ENCODE measurements at regions not wholly inside any gene's neighbourhood (a gene's known extent, or its start where the extent isn't known, plus 50 kb on each side); places are given as distances from the start of the nearest gene placed in this dataset.

DNA sequence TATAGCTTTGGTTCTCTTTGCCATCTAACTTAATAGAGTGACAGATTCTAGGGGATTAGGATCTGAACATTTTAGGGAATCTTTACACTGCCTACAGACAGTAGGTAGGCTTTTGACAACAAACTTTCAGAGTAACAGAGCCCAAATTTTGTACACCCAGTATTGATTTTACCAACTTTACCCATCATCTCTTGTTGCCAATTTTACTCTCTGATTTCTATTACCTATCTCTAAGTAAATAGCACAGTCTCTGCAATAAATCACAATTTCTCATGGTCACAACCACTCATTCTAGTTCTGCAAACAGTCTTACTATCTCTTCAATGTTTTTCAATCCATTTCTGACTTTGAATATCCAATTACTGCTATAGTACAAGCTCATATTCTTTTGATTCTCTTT is 1097.6 kb upstream of the PHF14 start:
- no peak for DNase-seq

DNA sequence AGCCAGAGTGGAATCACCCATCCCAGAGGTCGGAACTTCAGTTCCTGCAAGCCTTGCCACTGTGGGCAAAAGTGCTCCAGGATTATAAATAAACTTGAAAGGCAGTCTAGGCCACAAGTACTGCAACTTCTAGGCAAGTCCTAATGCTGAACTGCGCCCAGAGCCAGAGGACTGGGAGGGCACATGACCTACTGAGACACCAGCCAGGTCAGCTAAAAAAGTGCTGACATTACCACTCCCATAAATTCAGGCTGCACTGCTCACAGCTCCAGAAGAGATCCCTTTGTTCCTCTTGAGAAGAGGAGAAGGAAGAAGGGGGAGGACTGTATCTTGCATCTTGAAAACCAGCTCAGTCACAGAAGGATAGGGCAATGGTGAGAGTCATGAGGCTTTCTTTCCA is 1084.1 kb upstream of the PHF14 start:
- DNase-seq = no peak

DNA sequence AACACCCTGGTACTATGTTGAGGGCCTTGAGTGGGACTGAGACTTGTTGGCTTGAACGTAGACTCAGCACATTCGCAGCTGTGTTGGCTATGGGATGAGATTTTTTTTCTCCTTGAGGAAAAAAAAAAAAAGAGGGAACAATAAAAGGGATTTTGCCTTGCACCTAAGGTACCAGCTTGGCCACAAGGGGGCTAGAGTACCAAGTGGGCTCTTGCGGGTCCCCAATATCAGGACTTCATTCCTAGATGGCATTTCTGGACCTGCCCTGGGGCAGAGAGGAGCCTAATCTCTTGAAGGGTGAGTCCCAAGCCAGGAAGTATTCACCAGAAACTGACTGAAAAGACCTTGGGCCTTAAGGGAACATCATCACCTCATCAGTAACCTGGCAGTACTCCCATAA is 1083.6 kb upstream of the PHF14 start:
- no peak for DNase-seq

DNA sequence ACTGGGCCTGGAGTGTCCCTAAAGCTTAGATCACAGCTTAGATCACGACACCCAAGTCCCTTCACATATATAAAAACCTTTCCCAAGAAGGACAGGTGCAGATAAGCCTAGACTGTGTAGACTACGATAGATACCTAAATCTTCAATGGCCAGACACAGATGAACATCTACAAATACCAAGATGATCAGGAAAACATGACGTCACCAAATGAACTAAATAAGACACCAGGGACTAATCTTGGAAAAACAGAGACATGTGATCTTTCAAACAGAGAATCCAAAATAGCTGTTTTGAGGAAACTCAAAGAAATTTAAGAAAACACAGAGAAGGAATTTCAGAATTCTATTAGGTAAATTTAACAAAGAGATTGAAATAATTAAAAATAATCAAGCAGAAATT is 1082.6 kb upstream of the PHF14 start:
- no peak for DNase-seq

DNA sequence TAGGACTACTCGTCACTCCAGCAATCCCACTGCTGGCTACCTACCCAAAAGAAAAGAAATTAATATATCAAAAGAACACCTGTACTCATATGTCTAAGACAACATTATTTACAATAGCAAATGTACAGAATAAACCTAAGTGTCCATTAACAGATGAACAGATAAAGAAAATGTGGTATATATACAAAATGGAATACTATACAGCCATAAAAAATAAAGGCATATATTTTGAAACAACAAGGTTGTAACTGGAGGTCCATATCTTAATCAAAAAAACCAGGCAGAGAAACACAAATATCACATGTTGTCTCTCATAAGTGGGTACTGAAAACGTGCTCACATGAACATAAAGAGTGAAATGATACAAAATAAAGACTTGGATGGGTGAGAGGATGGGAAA is 1073.3 kb upstream of the PHF14 start:
- DNase-seq = no peak

DNA sequence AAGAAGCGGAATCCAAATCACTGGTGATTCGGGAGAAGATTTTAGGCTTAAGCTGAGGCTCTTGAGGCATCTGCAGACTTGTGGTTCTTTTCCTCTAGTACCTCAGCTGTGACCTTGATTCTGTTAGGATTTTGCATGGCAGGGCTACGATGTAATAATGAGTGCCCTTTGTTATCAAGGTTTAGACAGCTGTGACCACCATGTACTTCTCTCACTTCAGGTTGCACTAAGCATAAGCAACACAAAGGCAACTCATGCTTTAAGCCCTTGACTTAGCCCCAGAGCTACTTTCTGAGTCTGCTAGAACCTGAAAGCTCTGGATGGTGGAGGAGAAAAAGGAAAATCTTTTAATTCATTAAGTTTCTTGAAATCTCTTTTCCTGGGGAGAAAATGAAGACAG is 1052.3 kb upstream of the PHF14 start:
- DNase-seq = no peak

DNA sequence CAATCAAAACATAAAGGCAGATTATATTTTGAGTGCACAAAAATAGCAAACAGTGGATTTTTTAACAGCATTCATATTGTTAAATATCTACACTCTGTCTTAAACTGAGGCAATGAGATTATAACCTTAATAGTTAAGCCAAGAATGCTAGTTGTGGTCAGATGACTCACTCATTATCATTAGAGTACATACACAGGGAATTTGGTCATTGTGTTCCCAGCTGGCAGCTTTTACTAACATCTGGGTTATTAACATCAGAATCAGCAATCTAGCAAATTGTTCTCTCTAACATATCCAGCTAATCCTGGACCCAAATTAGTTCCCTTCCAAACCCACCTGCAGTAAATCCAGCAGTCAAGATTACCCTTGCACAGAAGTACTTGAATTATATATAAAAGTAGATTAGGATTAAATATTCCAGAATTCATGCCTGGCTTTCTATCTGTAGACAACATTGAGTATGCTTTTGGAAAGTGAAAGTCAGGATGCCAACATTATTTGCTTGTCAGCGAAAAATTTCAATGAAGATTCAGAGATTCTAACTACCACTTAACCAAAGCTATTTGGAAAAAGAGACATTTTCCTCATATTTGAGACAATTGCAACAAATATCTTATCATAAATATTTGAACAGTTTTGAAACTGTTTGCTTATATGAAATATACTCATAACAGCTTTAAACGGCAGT is 1035.6 kb upstream of the PHF14 start:
- DNase-seq = no peak

DNA sequence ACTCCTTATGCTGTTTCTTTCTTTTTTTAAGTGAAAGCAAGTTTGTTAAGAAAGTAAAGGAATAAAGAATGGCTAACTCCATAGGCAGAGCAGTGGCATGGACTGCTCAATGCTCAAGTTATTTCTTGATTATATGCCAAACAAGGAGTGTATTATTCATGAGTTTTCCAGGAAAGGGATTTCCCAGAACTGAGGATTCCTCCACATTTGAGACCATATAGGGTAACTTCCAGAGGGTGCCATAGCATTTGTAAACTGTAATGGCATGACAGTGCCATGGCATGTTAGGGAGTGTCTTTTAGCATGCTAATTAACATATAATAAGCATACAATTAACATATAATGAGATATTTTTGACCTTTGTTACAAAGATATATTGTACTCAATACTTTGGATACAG is 1034.5 kb upstream of the PHF14 start:
- DNase-seq = no peak

DNA sequence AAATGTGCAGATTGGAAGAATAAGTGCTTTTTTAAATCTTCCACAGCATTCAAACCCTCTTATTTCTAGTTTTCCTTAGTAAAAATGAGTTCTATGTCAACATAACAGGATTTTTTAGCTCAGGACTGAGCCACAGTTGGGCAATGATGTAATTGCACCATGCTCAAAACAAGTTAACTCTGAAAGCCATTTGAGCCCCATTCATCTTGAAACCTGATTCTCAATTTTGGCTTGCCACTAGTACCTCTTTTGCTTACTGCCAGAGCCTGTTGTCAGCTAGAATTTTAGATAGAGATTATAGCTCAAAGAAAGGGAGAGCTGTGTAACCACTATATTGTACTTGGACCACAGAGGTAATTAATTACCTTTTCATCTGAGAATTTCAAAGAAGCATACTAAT is 1028.5 kb upstream of the PHF14 start:
- DNase-seq = no peak

DNA sequence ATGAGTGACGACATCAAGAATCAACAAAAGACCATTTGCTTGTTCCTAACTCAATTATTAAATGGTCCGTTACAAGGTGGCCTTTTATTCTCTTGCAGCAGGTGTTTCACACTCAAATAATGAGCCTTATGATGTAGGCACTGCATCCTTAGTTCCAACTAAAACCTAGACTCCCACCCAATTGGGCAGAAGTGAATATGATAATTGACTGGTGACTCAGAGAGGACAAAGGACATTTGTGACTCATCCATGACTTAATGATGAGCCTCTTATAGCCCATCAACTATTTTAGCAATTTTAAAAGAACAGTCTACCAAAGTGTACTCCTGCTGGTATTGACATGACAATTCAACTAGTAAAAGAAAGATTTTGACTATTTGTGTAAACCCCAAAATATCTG is 1027.8 kb upstream of the PHF14 start:
- no peak for DNase-seq

DNA sequence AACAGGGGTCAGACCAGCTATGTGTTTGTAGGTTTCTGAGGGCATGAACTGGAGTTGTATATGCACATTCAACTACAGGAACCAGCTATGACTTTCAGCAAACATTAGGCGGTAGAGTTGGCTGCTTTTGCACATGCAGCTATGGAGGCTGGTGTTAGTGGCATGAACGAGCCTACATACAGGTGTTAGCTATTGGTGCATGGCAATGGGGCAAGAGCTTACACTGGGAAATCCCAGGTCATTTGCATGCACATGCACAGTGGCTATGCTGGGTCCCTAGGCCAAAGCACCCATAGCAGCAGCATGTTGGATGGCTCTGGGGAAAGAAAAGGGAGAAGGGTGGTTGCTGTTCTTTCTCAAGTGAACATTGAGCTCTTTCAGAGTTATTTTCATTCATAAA is 1018.5 kb upstream of the PHF14 start:
- no peak for DNase-seq

DNA sequence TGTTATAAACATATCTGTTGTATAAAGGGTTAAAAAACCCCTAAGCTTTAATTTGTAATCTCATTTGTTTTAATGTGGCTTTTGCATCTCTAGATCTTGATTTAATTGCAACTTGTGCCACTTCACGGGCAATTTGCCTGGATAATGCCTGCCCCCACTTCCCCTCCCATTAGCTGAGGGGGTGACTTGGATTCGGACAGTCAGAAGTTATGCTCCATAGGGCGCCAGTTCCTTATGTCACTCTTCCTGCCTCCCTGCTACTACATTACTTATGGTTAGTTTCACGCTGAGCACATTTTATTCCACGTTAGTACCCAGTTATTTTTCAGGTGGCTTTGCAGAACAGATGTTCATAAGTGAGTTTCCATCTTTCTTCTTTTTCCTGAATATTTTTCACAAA is 1015.2 kb upstream of the PHF14 start:
- DNase-seq = no peak

DNA sequence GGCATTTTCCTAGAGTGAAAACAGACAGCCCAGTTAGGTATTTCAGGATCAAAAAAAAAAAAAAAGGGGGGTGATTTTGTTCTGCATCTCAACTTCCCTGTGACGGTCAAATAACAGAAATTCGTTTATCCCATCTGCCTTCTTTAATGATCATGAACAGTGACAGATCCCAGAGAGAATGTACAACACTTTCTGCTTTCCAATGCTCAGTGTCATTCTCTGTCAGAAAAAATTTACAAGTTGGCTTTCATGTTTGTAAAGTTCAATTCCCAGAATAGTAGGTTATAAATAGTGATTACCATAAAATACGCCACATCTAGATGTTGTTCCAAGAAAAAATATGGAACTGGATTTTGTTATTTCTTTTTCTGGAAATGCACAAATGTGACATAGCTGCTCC is 1013.2 kb upstream of the PHF14 start:
- no peak for DNase-seq

DNA sequence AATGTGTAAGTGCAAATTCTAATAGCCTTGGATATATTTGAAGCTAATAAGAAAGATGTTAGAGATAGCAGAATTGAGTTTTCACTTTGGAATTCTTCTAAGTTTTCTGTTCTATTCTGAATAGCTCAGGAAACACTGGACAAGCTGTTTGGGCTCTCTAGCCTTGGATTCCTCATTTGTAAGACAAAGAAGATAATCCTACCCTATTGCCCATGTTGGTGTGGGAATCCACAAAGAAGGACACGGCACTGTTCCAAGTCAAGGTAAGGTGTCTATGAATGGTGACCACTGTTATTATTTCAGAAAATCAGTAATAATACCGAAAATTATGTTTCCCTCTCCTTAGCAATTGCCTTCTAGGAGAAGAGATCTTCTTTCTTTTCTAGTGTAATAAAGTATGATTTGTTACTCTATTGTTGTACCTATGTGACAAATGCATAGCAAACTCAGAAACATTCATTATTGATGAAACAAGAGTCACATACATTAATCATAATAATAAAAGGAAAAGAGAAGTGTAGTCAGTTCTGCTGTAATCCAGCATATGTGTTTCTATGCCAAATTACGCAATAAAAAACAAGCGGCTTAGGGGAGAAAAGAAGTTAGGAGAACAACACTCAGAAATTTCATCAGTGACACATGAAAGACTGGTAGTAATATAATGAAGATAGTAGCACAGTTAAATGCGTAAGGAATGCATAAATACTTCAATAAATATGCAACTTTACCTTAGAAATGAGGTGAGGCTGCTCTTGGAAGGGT is 1012.3 kb upstream of the PHF14 start:
- no peak for DNase-seq

DNA sequence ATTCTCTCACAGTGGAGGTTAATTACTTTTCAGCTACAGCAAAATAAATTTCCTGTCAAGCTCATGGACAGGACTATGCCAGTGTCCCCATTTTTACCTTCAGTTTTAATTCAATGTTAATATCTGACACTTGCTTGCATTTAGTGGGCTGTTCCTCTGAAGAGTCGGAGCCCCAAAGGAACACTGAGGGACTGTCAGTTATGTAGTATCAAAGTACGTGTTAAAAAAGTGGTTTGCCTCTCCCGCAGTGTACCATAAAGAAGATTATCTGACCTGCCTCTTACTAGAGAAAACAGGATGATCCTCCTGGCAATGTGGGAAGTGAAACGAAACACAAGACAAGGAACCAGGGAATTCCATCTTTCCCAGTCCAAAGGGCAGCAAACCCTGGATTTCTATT is 1010.9 kb upstream of the PHF14 start:
- no peak for DNase-seq

DNA sequence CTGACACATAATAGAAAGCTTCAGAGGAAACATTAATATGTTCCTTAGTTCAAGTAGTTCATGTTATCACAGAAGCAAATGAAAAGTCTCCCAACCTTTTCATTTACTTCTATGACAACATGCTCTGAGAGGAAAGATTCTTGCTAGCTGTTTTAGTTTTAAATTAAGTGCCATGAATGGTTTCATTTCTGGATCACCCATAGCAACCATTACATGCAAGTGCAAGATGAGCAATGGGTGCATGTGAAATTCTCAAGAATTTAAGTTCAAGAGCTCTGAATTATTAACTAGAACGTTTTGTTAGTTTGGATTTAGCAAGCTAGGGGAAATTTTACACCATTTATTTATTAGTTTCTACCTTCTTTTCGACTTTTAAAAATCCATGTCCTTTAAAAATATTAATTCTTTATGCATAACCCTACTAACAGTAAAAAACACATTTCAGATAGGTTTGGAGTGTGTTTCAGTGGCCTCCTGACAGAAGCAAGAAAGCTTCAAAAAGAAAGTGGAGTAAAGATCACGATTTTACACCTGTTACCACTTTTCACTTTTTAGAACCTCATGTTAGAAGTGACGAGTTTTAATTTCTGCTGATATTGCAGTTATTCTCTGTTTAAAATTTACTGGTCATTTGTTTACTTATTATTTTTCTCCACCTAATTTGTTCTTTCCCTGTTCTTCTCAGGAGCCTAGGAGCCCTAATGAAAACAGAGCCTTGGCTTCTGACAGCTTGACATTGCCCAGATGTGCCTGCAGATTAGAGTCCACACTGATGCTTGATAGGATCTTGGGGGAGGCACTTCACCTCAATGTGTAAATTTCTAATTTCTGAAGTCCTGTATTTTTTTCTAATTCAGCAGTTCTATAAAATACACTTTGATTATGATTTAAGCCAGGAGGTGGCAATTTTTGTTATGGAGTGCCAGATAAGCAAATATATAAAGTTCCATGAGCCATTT is 995.3 kb upstream of the PHF14 start:
- no peak for DNase-seq

DNA sequence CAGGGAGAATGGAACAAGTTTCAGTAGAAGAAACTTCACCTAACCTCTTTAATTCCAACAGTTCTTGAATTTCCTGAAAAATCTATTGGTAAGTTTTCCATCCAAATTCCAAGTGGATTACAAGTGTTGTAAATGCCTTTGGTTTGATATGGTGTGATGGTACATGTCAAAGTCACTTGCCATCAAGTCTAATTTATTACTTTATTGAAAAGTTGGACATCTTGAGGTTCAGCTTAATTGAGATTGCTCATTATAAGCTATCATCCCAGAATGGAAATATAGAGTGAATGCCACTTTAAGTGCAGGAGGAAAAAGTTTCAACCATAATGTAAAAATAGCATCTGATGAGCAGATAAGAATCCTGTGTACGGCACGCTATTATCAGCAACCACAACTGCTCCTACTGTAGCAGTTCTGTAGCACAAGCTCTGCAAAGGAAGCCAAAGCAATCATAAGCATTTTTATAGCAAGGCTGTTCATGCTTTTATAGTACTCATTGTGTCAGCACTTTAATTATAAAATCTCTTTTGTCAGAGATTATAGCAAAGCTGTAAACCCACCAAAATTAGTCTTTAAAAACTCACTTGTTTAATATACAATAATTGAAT is 991.8 kb upstream of the PHF14 start:
- DNase-seq = no peak

DNA sequence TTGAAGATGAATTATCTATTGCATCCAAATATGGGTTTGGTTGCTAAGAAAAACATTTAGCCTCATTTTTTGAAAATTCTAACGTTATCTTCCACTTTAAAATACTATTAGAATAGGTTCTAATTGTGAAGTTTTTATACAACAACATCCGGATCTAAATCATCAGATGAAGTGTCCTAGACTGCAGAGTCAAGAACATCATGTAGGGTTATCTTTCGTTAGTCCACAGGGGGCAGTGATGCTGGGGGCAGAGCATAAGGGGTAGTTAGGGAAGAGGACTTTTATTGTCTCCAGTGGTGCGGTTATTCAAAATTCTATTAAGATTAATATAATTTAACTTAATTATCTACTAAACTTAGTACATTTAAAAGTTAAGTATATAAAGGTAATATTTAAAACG is 990.6 kb upstream of the PHF14 start:
- DNase-seq = no peak

DNA sequence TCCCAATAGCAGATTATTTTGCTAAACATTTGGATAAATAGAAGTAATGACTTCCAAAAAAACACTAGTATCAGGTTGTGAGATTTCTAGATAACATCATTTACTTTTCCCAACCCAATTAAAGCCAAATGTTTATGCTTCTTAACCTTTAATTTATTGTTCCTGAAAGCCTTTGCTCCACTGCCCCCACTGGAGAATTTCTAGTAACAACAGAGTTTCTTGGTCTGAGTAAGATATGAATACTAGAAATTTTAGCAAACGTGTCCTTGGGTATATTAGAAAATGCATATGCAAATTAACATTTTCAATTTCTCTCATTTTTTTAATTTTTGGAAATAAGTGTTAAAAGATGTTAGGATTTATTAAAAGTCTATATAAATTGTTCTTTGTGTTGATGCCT is 958.0 kb upstream of the PHF14 start:
- DNase-seq = no peak

DNA sequence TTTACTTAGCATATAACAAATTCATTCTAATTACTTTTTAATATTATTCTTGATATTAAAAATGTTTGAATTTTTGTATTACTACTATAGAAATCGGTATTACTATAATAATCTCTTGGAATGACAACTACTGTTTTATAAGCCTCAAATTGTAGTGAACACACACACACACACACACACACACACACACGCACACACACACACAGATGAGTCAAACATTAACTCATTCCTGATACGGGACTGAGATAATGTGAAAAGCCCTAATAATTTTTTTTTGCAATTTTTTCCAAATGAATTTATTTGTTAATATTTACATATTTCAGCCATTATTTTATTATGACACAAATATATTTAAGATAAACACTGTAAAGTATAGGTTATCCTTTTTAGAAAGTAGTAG is 951.2 kb upstream of the PHF14 start:
- no peak for DNase-seq

DNA sequence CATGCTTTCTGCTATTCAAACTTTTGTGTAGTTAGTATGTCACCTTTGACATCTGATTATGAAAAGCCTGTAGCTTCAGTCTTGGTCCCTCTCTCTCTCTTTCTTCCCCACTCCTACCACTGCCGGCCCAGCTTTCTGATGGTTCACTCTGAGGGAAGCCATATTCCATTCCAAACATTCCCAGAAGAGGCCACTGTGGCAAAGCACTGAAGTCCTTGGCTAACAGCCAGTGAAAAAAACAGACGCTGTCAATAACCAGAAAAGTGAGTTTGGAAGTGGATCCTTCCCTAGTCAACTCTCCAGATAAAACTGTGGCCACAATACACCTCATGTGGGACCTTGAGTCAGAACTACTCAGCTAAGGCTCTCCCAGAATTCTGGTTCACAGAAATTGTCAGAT is 950.7 kb upstream of the PHF14 start:
- no peak for DNase-seq

DNA sequence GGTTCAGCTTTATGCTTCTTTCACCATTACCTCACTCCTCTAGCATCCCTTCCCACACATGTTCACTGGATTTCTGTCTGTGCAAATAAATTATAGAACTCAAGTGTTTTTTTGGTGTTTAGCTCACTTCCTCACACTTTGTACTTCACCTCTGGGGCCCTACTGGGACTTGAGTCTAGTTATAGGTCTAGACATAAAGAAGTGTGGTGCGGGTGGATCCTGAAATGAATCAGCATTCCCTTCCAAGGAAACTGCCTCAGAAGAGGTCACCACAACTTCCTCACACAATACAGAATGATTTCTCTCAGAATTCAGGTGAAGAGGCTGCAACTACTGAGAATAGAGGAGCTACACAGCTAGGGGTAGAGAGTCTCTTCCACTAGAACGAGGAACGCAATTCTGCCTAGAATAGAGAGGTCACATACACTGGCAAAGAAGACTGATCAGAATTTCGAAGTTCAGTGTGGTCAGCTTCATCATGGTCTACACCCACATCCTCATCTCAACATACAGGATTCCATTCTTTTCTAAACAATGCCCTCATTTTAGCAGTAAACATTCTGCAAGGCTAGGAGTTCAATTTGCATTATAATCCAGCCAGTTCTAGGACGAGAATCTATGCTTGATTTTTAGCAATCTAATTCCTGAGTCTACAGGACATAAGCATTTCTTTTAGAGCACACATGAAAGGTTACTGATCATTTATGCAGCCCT is 938.7 kb upstream of the PHF14 start:
- no peak for DNase-seq

DNA sequence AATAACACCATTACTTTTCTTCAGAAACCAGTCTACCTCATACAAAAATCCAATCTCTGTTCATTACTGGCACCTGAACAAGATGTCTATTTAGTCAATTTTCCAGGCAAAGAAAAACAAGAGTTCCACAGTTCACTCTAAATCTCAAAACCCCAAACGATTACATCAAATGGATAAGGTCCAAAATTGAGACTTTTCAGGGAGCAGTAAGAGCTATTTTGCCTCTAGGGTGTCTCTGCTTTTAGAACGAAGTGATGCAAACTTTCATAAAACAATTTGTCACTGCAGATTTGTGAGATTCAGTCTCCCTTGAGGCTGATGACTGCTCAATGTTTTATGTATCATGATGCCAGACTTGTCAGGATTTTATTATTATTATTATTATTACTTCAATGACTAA is 937.0 kb upstream of the PHF14 start:
- DNase-seq = no peak
